OCI-LY7 (cell line): ENCODE measurements at regions not wholly inside any gene's neighbourhood (a gene's known extent, or its start where the extent isn't known, plus 50 kb on each side); places are given as distances from the start of the nearest gene placed in this dataset.

Experiments used
- BruUV-seq: library from RNA; stranded (reverse); fragments of 400-500 nt; replicated peaks from 2 replicates; lab custom pipeline; 2021; lab: Mats Ljungman, UMichigan
- CTCF ChIA-PET: fragments of 300-600 bp; sonication (Branson Sonifier 250); formaldehyde crosslinking; loops from one replicate; lab custom pipeline; 2022; ENCODE audit warnings: antibody characterized with exemption; ENCODE audit not compliant: unreplicated experiment; lab: Charles Lee
- POLR2A ChIA-PET: fragments of 300-600 bp; sonication (Branson Sonifier 250); formaldehyde crosslinking; loops from one replicate; lab custom pipeline; 2022; ENCODE audit warnings: antibody characterized with exemption; lab: Charles Lee
- DNase-seq: peaks from one replicate; pipeline ENCODE4 v3.0.0-alpha.2; 2015; ENCODE audit warnings: low spot score
- H2AFZ ChIP-seq: fragments of 200-600 bp; sonication (generic), shearing (Covaris generic); 2 replicates; pipeline ENCODE4 v1.6.1; 2014; ENCODE audit warnings: mild to moderate bottlenecking, antibody characterized with exemption, low read length, moderate library complexity
- H3K27ac ChIP-seq: fragments of 200-600 bp; sonication (generic); 2 replicates; pipeline ENCODE4 v1.5.1; 2014; ENCODE audit warnings: mixed run types, low read depth, mild to moderate bottlenecking, moderate library complexity, low read length, inconsistent platforms; ENCODE audit not compliant: poor library complexity, severe bottlenecking
- H3K36me3 ChIP-seq: fragments of 200-600 bp; sonication (generic); 2 replicates; pipeline ENCODE4 v1.6.1; 2014; ENCODE audit warnings: mild to moderate bottlenecking, antibody characterized with exemption, low read length, moderate library complexity, mixed read lengths; ENCODE audit not compliant: insufficient read depth
- H3K4me1 ChIP-seq: fragments of 200-600 bp; sonication (generic); 2 replicates; pipeline ENCODE4 v1.5.1; 2014; ENCODE audit warnings: mild to moderate bottlenecking, low read length; ENCODE audit not compliant: insufficient read depth, poor library complexity, severe bottlenecking
- H3K4me2 ChIP-seq: fragments of 200-600 bp; sonication (generic); 2 replicates; pipeline ENCODE4 v1.6.1; 2014; ENCODE audit warnings: mild to moderate bottlenecking, low read length
- H3K4me3 ChIP-seq: fragments of 200-600 bp; sonication (generic); 2 replicates; pipeline ENCODE4 v1.5.1; 2014; ENCODE audit warnings: mild to moderate bottlenecking, low read depth, low read length; ENCODE audit not compliant: poor library complexity, severe bottlenecking
- H3K79me2 ChIP-seq: fragments of 200-600 bp; sonication (generic); 2 replicates; pipeline ENCODE4 v1.6.1; 2016; ENCODE audit warnings: low read depth, mild to moderate bottlenecking, low read length, moderate library complexity, mixed read lengths; ENCODE audit not compliant: insufficient read depth
- H3K9me2 ChIP-seq: fragments of 200-600 bp; sonication (generic); 2 replicates; pipeline ENCODE4 v1.6.1; 2016; ENCODE audit warnings: mild to moderate bottlenecking, low read length, mixed read lengths; ENCODE audit not compliant: insufficient read depth
- H3K9me3 ChIP-seq: fragments of 200-600 bp; sonication (generic); 2 replicates; pipeline ENCODE4 v1.6.1; 2014; ENCODE audit warnings: mild to moderate bottlenecking, mixed run types, low read length, mixed read lengths
- H4K20me1 ChIP-seq: fragments of 200-600 bp; sonication (generic); 2 replicates; pipeline ENCODE4 v1.6.1; 2014; ENCODE audit warnings: mild to moderate bottlenecking, antibody characterized with exemption, low read length, moderate library complexity, mixed read lengths; ENCODE audit not compliant: insufficient read depth
- CTCF ChIP-seq: fragments of 200-600 bp; sonication (generic); conservative IDR thresholded peaks from 2 replicates; pipeline ENCODE4 v1.5.1; 2014; ENCODE audit warnings: mild to moderate bottlenecking, antibody characterized with exemption, low read length, moderate library complexity, mixed read lengths
- EZH2phosphoT487 ChIP-seq: fragments of 200-600 bp; sonication (generic); IDR thresholded peaks from 2 replicates; pipeline ENCODE4 v1.6.1; 2018; ENCODE audit warnings: low read depth, borderline replicate concordance, mild to moderate bottlenecking, mixed run types, antibody characterized with exemption, low read length, moderate library complexity, mixed read lengths
- intact Hi-C: fragments of 100-400 bp; cut with micrococcal nuclease; formaldehyde crosslinking; loops from one replicate; pipeline ENCODE4 v1.10.0; 2022; ENCODE audit not compliant: unreplicated experiment

GRCh38 chr2:131413785-131414184 lies 49.8 kb upstream of the RAB6D start:
- TF ChIP-seq CTCF (no peak), EZH2phosphoT487 (no peak)
- no peak overlapping the region for H2AFZ ChIP-seq
- CTCF ChIA-PET, result interaction anchor here (0.7 kb wide), 1 partner anchor 277 kb away, joined by 3 read pairs; no protein-coding TSS in a partner anchor
- DNase-seq, result no peak
- no peak overlapping the region for H3K4me2 ChIP-seq
- no peaks in the 10 kb centered on the region for H3K9me3 ChIP-seq
- H4K20me1 ChIP-seq, result no peaks in the 10 kb centered on the region
- no peak overlapping the region for H3K4me3 ChIP-seq
- H3K27ac ChIP-seq, result no peak overlapping the region
- no peaks in the 10 kb centered on the region for H3K36me3 ChIP-seq
- H3K4me1 ChIP-seq, result no peaks in the 10 kb centered on the region
- intact Hi-C loops, result loop anchor here (1.0 to 10.0 kb wide), 4 partner anchors 259 to 733 kb away; no protein-coding TSS in a partner anchor
- no TSS peak for BruUV-seq
- POLR2A ChIA-PET, result no interaction called here
- no peaks in the 10 kb centered on the region for H3K9me2 ChIP-seq
- no peaks in the 10 kb centered on the region for H3K79me2 ChIP-seq
